ENCODE measurements at regions not wholly inside any gene's neighbourhood (a gene's known extent, or its start where the extent isn't known, plus 50 kb on each side); places are given as distances from the start of the nearest gene placed in this dataset.

DNA sequence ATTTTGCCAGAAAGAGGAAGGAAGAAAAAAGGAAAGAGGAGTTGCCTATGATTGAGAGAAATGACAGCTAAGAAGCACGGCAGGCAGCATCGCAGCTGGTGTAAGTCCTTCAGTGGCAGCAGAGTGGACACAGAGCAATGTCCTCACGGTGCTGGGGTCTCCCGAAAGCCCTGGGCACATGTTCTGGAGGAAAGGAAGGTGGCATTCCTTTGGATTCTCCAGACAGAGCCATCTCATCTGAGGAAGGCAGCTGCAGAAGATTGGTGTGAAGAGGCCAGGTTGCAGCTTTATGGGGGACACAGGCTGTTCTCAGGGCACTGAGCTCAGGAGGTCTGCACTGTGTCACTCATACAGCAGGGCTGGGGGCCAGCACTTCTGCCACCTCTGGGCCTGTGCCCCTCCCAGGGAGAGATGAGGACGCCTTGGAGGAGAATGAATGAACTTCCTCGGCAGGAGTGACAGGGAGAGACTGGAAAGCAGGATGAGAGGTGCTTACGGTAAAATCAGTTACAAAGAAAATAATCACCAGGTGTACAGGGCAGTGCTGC lies 252.0 kb upstream of the MYT1L start:
- TF ChIP-seq, protein P1, sequence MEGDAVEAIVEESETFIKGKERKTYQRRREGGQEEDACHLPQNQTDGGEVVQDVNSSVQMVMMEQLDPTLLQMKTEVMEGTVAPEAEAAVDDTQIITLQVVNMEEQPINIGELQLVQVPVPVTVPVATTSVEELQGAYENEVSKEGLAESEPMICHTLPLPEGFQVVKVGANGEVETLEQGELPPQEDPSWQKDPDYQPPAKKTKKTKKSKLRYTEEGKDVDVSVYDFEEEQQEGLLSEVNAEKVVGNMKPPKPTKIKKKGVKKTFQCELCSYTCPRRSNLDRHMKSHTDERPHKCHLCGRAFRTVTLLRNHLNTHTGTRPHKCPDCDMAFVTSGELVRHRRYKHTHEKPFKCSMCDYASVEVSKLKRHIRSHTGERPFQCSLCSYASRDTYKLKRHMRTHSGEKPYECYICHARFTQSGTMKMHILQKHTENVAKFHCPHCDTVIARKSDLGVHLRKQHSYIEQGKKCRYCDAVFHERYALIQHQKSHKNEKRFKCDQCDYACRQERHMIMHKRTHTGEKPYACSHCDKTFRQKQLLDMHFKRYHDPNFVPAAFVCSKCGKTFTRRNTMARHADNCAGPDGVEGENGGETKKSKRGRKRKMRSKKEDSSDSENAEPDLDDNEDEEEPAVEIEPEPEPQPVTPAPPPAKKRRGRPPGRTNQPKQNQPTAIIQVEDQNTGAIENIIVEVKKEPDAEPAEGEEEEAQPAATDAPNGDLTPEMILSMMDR (conservative IDR thresholded peaks at IDR 0.05; ENCODE audit: low read depth, low read length): no peak
- TF ChIP-seq MAZ (IDR thresholded peaks at IDR 0.05; ENCODE audit: borderline replicate concordance, low read depth, low read length): no peak
- no peak for TF ChIP-seq RFX5 (IDR thresholded peaks at IDR 0.05; ENCODE audit: low read depth, low read length)
- TF ChIP-seq POLR2A (IDR thresholded peaks at IDR 0.05; ENCODE audit: low read depth, low read length): no peak
- TF ChIP-seq RAD21 (IDR thresholded peaks at IDR 0.05; ENCODE audit: low read length): no peak
- no peak for TF ChIP-seq MXI1 (IDR thresholded peaks at IDR 0.05; ENCODE audit: borderline replicate concordance, low read depth, low read length)
- TF ChIP-seq BHLHE40 (IDR thresholded peaks at IDR 0.05; ENCODE audit: low read depth, low read length): no peak
- TF ChIP-seq, protein P2, sequence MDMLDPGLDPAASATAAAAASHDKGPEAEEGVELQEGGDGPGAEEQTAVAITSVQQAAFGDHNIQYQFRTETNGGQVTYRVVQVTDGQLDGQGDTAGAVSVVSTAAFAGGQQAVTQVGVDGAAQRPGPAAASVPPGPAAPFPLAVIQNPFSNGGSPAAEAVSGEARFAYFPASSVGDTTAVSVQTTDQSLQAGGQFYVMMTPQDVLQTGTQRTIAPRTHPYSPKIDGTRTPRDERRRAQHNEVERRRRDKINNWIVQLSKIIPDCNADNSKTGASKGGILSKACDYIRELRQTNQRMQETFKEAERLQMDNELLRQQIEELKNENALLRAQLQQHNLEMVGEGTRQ (IDR thresholded peaks at IDR 0.05; ENCODE audit: low read depth, low read length): no peak
- TF ChIP-seq MAFK (IDR thresholded peaks at IDR 0.05; ENCODE audit: low read depth, low read length): no peak
- TF ChIP-seq RCOR1 (IDR thresholded peaks at IDR 0.05; ENCODE audit: insufficient replicate concordance, low read length): no peak
- no peak for TF ChIP-seq NFE2L2 (IDR thresholded peaks at IDR 0.05; ENCODE audit: low read depth, low read length)
- TF ChIP-seq CEBPB (IDR thresholded peaks at IDR 0.05; ENCODE audit: low read depth, low read length): no peak
- no peak for TF ChIP-seq SMC3 (IDR thresholded peaks at IDR 0.05; ENCODE audit: low read depth, low read length)
- TF ChIP-seq, protein P3, sequence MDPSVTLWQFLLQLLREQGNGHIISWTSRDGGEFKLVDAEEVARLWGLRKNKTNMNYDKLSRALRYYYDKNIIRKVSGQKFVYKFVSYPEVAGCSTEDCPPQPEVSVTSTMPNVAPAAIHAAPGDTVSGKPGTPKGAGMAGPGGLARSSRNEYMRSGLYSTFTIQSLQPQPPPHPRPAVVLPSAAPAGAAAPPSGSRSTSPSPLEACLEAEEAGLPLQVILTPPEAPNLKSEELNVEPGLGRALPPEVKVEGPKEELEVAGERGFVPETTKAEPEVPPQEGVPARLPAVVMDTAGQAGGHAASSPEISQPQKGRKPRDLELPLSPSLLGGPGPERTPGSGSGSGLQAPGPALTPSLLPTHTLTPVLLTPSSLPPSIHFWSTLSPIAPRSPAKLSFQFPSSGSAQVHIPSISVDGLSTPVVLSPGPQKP (IDR thresholded peaks at IDR 0.05; ENCODE audit: borderline replicate concordance, low read depth, low read length): no peak
